Spleen (tissue), 11 donors: ENCODE measurements at regions not wholly inside any gene's neighbourhood (a gene's known extent, or its start where the extent isn't known, plus 50 kb on each side); places are given as distances from the start of the nearest gene placed in this dataset.
"Not testable (repeated sequence)": the region's sequence is repeated elsewhere in the genome, so short reads cannot be mapped to it uniquely, and the experiment has no call there.

Experiments
- DNase-seq: peaks from one replicate; pipeline ENCODE4 v3.0.0-alpha.2; 2020
- H3K27ac ChIP-seq, 8 donors: fragments of 200-600 bp; sonication (generic) in 7 of 8; 1 replicate in 4 of 8; 2 replicates in 4 of 8; pipeline versions ENCODE4 v1.5.0 to v1.8.0; 2016 to 2021; ENCODE audit warnings: inconsistent platforms in 4 of 8, mild to moderate bottlenecking in 4 of 8, moderate library complexity in 1 of 8
- H3K27me3 ChIP-seq, 7 donors: fragments of 200-600 bp; sonication (generic) in 6 of 7; replicated peaks in 1 of 7; 1 replicate in 4 of 7; 2 replicates in 3 of 7; pipeline versions ENCODE4 v1.5.0 to v1.8.0; 2016 to 2021; ENCODE audit warnings: inconsistent platforms in 3 of 7, mild to moderate bottlenecking in 1 of 7
- H3K36me3 ChIP-seq, 6 donors: fragments of 200-600 bp; sonication (generic) in 5 of 6; 1 replicate in 4 of 6; 2 replicates in 2 of 6; pipeline versions ENCODE4 v1.5.0 to v1.8.0; 2016 to 2021; ENCODE audit warnings: inconsistent platforms in 2 of 6
- H3K4me1 ChIP-seq, 6 donors: fragments of 200-600 bp; sonication (generic) in 5 of 6; 1 replicate in 3 of 6; 2 replicates in 3 of 6; pipeline versions ENCODE4 v1.5.0 to v1.8.0; 2016 to 2021; ENCODE audit warnings: inconsistent platforms in 3 of 6
- H3K4me3 ChIP-seq, 8 donors: fragments of 200-600 bp; sonication (generic) in 7 of 8; 1 replicate in 4 of 8; 2 replicates in 4 of 8; pipeline versions ENCODE4 v1.5.0 to v1.8.0; 2016 to 2021; ENCODE audit warnings: inconsistent platforms in 4 of 8, mild to moderate bottlenecking in 4 of 8, moderate library complexity in 2 of 8
- H3K9me3 ChIP-seq, 8 donors: fragments of 200-600 bp; sonication (generic) in 7 of 8; 1 replicate in 4 of 8; 2 replicates in 4 of 8; pipeline versions ENCODE4 v1.5.0 to v1.8.0; 2016 to 2021; ENCODE audit warnings: inconsistent platforms in 4 of 8
- POLR2A ChIP-seq, 3 donors: fragments of 450-650 bp; IDR thresholded peaks; one replicate each; pipeline ENCODE4 v1.5.1; 2017; ENCODE audit warnings: antibody characterized with exemption in 3 of 3, mild to moderate bottlenecking in 1 of 3
- POLR2AphosphoS5 ChIP-seq, 3 donors: sonication (generic); formaldehyde crosslinking; IDR thresholded peaks; one replicate each; pipeline ENCODE4 v1.5.1; 2017; ENCODE audit warnings: antibody characterized with exemption in 3 of 3
- WGBS, 5 donors: extraction: QIAGEN DNeasy Blood & Tissue Kit in 3 of 5; methylation state at CpG; one replicate each; pipeline versions ENCODE4 v1.1.5 to v1.1.7; 2013 to 2018; 5-methylcytosine and 5-hydroxymethylcytosine counted together
- intact Hi-C: fragments of 100-400 bp; cut with DNase I; formaldehyde crosslinking; loops from one replicate; pipeline ENCODE4 v1.15.0; 2023; ENCODE audit warnings: low total_unique reads
- TF ChIP-seq, protein P1 (sequence below), 11 experiments: fragments of 200-600 bp in 7 of 11; fragments of 450-650 bp in 4 of 11; sonication (generic) in 4 of 11; IDR thresholded peaks in 8 of 11; conservative IDR thresholded peaks in 3 of 11; 1 replicate in 7 of 11; 2 replicates in 4 of 11; pipeline versions ENCODE4 v1.4.0 to v1.8.0; 2016 to 2021; ENCODE audit warnings: antibody characterized with exemption in 11 of 11, inconsistent platforms in 4 of 11, mild to moderate bottlenecking in 1 of 11
- donor health status: healthy with polysubstance abuse.
- donor health status: DM: no; HTN: no; CAD: no; lungs with moderate emphysema.
- donor health status: DM: no; HTN: no; CAD: no.
- donor health status: Bipolar disorder and iron deficiency.
- donor health status: healthy.
- donor health status: DM: no; HTN: no; CAD: no.
- donor health status: DM: yes; HTN: yes; CAD: no.

DNA sequence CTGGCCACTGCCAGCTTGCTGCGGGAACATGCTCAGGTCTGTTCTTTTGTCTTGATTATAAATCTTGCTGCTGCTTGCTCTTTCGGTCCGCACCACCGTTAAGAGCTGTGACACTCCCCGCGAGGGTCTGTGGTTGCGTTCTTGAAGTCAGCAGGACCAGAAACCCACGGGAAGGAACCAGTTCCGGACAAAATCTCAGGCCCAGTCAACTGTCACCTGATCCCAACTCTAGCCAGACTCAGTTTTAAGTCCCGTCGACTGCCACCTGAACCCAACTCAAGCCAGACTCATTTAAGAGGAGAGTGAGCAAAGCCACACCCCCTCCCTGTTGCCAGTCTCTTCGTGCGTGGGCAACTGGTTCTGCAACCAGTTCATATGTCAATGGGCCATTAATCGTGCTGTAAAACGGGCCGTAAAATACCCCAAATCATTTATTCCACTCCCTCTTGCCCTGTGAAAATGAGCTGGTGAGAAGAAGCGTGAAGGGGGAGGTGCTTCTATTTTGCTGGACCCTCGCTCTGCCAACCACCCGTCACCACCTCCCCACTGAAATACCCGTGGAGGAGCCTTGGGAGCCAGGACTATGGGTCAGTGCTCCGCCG lies 224.3 kb downstream of the NDUFA10 start:
- H3K9me3 ChIP-seq, result peaks cover 0 to 1% (median under 1%) of the 10 kb centered on the region in 8 donors
- no peaks in the 10 kb centered on the region for H3K4me1 ChIP-seq
- H3K27me3 ChIP-seq, result no peaks in the 10 kb centered on the region
- TF ChIP-seq, protein P1, sequence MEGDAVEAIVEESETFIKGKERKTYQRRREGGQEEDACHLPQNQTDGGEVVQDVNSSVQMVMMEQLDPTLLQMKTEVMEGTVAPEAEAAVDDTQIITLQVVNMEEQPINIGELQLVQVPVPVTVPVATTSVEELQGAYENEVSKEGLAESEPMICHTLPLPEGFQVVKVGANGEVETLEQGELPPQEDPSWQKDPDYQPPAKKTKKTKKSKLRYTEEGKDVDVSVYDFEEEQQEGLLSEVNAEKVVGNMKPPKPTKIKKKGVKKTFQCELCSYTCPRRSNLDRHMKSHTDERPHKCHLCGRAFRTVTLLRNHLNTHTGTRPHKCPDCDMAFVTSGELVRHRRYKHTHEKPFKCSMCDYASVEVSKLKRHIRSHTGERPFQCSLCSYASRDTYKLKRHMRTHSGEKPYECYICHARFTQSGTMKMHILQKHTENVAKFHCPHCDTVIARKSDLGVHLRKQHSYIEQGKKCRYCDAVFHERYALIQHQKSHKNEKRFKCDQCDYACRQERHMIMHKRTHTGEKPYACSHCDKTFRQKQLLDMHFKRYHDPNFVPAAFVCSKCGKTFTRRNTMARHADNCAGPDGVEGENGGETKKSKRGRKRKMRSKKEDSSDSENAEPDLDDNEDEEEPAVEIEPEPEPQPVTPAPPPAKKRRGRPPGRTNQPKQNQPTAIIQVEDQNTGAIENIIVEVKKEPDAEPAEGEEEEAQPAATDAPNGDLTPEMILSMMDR (IDR thresholded peaks at IDR 0.05 in 8 of 11, conservative IDR thresholded peaks at IDR 0.05 in 3 of 11), result no peak
- no peak for TF ChIP-seq POLR2A (IDR thresholded peaks at IDR 0.05)
- TF ChIP-seq POLR2AphosphoS5 (IDR thresholded peaks at IDR 0.05), result no peak
- H3K27ac ChIP-seq, result no peak overlapping the region
- H3K4me3 ChIP-seq, result no peak overlapping the region
- intact Hi-C loops, result no loop called here
- WGBS, 5 donors, result 85 to 91% (median 89%) methylated on average over 22 of the region's 22 CpGs
- DNase-seq, result no peak
- no peaks in the 10 kb centered on the region for H3K36me3 ChIP-seq

DNA sequence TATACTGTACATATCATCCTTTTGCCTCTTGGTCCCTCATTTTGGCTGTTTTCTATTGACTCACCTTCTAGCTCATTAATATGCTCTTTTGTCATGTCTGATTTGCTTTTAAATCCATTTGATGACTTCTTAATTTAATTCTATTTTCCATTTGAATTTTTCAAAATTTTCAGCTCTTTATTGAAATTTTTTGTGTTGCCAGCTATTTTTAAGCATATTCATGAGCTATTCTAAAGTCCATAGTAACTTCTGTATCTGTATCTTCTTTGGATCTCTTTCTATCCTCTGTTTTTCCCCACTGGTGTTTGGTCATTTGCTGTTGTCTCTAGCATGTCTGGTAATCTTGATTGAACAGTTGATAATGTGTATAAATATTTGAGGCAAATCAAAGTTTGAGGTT lies 227.8 kb downstream of the NDUFA10 start:
- no peak for DNase-seq
- intact Hi-C loops, result no loop called here

DNA sequence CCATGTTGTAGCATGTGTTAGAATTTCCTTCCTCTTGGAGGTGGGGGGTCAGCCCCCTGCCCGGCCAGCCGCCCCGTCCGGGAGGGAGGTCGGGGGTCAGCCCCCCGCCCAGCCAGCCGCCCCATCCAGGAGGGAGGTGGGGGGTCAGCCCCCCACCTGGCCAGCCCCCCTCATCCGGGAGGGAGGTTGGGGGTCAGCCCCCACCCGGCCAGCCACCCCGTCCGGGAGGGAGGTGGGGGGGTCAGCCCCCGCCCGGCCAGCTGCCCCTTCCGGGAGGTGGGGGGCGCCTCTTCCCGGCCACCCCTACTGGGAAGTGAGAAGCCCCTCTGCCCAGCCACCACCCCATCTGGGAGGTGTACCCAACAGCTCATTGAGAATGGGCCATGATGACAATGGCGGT lies 229.4 kb downstream of the NDUFA10 start:
- Histone ChIP-seq H3K27ac (peak overlapping the region in 1 of 8 donors; percentile 43), H3K9me3 (peaks cover 0 to 17% (median 13%) of the 10 kb centered on the region in 8 donors)
- H3K36me3 ChIP-seq, intact Hi-C loops, H3K27me3 ChIP-seq, DNase-seq, H3K4me3 ChIP-seq, H3K4me1 ChIP-seq: not testable (repeated sequence)
- 89 to 99% (median 96%) methylated on average over 12 to 17 of the region's 17 CpGs for WGBS, 5 donors

More for the DNA sequence above, 227.8 kb downstream of the NDUFA10 start:
- H3K27ac ChIP-seq, result no peak overlapping the region
- H3K27me3 ChIP-seq, result peaks cover 0 to 2% (median 0%) of the 10 kb centered on the region in 7 donors
- TF ChIP-seq, protein P1 (IDR thresholded peaks at IDR 0.05 in 8 of 11, conservative IDR thresholded peaks at IDR 0.05 in 3 of 11), result no peak
- TF ChIP-seq POLR2AphosphoS5 (IDR thresholded peaks at IDR 0.05) (no peak), POLR2A (IDR thresholded peaks at IDR 0.05) (no peak)
- peaks cover 0 to 17% (median 13%) of the 10 kb centered on the region in 8 donors for H3K9me3 ChIP-seq
- no peaks in the 10 kb centered on the region for H3K4me1 ChIP-seq
- H3K4me3 ChIP-seq, result no peak overlapping the region
- no peaks in the 10 kb centered on the region for H3K36me3 ChIP-seq

DNA sequence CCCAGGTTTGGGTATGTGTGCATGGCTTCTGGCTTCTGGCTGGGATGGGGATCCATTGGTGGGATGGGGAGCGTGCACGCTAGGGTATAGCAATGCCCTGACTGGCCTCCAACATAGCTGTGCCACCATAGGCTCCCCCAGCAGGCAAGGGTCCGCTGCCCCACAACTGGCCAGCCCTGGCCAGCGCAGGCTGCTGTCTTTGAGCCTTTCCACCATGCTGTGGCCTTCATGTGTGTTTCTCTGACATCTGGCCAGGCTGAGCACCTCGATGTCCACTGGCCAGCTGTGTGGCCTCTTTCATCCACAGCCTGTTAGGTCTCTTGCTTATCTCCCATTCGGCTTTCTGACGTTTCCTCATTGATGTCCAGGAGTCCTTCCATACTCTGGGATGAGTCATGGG lies 231.3 kb downstream of the NDUFA10 start:
- Histone ChIP-seq H3K4me1 (peaks cover 0 to 9% (median 0%) of the 10 kb centered on the region in 6 donors), H3K9me3 (peaks cover 0 to 17% (median 13%) of the 10 kb centered on the region in 8 donors), H3K27me3 (peaks cover 0 to 10% (median 0%) of the 10 kb centered on the region in 7 donors), H3K27ac (no peak overlapping the region), H3K36me3 (no peaks in the 10 kb centered on the region), H3K4me3 (no peak overlapping the region)
- WGBS, 5 donors, result 71 to 86% (median 84%) methylated on average over 7 of the region's 7 CpGs
- DNase-seq, result no peak
- no peak for TF ChIP-seq POLR2AphosphoS5 (IDR thresholded peaks at IDR 0.05)
- intact Hi-C loops, result no loop called here

DNA sequence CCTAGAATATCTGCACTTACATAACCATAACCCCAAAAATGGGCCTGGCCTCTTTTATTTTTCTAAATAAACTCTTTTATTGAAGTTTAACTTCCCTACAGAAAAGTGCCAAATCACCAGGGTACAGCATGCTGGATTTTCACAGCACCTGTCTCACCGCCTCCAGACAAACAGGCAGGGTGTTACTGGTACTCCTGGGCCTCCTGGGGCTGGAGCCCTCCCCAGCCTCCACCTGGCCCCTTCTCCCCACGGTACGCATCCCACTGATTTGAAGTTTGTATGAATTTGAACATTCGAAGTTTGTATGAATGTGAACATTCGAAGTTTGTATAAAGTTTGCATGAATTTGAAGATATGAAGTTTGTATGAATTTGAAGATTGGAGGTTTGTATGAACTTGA lies 232.1 kb downstream of the NDUFA10 start:
- no peak for DNase-seq
- no peaks in the 10 kb centered on the region for H3K36me3 ChIP-seq
- intact Hi-C loops, result no loop called here
- H3K9me3 ChIP-seq, result peaks cover 0 to 17% (median 13%) of the 10 kb centered on the region in 8 donors
- no peak overlapping the region for H3K27ac ChIP-seq
- H3K4me1 ChIP-seq, result peaks cover 0 to 9% (median 0%) of the 10 kb centered on the region in 6 donors
- 87 to 92% (median 91%) methylated on average over 5 of the region's 5 CpGs for WGBS, 5 donors
- H3K4me3 ChIP-seq, result no peak overlapping the region
- peaks cover 0 to 10% (median 0%) of the 10 kb centered on the region in 7 donors for H3K27me3 ChIP-seq
- TF ChIP-seq, protein P1 (IDR thresholded peaks at IDR 0.05 in 8 of 11, conservative IDR thresholded peaks at IDR 0.05 in 3 of 11), result no peak
- TF ChIP-seq POLR2A (IDR thresholded peaks at IDR 0.05) (no peak), POLR2AphosphoS5 (IDR thresholded peaks at IDR 0.05) (no peak)
